Dermis blood vessel endothelial cell (primary cell): ENCODE measurements at regions not wholly inside any gene's neighbourhood (a gene's known extent, or its start where the extent isn't known, plus 50 kb on each side); places are given as distances from the start of the nearest gene placed in this dataset.
"Not testable (repeated sequence)": the region's sequence is repeated elsewhere in the genome, so short reads cannot be mapped to it uniquely, and the experiment has no call there.

Source experiments
- DNase-seq: peaks from one replicate; pipeline ENCODE4 v3.0.0; 2010

GRCh38 chr1:206314951-206315636, 111.8 kb downstream of the SRGAP2 start:
- DNase-seq = not testable (repeated sequence)

- DNase-seq = not testable (repeated sequence)
Measured at GRCh38 chr1:206316901-206317300, 113.6 kb downstream of the SRGAP2 start.

- DNase-seq = peak; percentile 0
Measured at GRCh38 chr1:206317878-206318514, 114.7 kb downstream of the SRGAP2 start.

DNA sequence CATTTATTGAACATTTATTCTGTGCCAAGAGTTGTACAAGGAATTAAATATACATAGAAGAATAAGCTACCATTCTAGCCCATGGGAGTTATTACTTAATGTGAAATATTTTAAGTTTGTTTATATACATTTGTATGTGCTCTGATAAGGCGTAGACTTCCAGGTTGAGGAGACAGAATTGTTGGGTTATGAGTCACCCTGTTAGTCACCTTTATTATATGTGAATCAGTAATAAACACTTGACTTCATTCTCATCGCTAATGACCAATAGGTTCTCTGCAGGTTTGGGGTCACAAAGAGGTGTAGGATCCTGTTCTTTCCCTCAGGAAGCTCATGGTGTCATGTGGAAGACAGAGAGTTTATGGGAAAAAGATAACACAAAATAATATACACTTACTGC, 116.9 kb downstream of the SRGAP2 start:
- DNase-seq = not testable (repeated sequence)

DNA sequence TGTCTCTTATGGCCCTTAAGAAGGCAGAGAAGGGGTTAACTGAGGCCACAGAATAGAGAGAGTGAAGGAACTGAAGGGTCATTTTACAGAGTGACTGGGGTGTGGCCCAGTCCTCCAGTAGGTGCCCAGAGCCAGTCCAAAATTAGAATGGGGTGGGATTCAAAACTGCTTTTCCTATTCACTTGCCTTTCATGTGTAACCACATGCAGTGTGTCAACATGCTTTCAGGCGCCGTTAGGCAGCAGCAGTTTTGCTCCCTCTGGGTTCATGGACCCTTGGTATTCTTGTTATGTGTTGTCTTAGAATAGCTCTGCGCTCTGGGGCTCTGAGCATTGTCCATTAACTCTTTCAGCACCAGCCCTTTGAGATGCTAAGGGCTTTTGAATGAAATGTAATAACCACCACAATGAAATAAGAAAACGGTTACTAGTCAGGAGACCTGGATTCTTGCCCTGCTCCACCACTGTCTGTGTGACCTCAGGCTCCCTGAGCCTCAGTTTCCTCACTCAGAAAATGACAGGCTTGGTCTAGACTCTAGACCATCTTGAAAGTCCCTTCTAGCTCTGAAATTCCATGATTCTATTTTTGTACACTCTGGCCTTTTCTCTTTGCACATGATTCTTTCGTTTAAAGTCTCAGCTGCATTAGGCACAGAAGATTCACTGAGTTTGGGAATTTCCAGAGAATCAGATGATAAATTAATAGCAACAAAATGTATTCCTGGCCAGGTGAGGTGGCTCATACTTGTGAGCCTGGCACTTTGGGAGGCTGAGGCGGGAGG, 123.0 kb downstream of the SRGAP2 start:
- not testable (repeated sequence) for DNase-seq

- DNase-seq = not testable (repeated sequence)
Measured at GRCh38 chr1:206331597-206331996, 128.3 kb downstream of the SRGAP2 start.

- DNase-seq = not testable (repeated sequence)
Measured at GRCh38 chr1:206333316-206333715, 130.0 kb downstream of the SRGAP2 start.

DNA sequence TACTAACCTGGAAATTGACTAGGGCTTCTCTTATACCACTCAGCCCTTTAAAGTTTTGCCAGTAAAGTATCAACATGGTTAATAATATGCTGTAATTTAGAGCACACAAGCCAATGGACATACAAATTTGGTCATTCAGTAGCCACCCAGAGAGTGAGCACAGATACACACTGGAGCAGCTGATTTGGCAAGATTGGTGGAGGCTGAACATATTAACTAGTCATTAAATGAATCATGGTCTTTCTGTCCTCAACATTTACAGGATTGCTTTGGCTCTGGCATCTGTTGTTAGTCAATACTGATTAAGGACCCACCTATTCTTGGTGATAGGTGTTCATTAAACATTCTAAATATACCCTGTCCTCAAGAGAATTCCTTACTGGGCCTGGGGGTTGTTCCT, 130.6 kb downstream of the SRGAP2 start:
- not testable (repeated sequence) for DNase-seq

GRCh38 chr1:206334481-206334880, 131.1 kb downstream of the SRGAP2 start:
- DNase-seq = peak; percentile 0

DNA sequence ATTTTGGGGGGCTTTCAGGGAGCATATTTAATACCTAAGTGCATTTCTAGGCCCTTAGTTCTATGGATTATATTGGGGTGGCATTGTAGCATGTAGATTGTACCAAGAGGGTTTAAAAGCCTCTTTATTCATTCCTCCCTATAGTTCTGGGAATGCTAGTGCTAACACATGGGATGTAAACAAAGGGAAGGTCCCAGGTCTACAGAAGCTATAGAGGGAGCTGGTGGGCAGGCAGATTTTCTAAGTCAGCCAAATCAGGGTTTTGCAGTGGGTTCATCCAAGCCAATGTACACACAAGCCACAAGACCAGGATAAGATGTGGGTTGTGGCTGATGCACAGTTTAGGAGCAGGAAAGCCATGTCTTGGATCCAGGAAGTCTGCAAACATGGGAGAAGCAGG, 131.8 kb downstream of the SRGAP2 start:
- not testable (repeated sequence) for DNase-seq

DNA sequence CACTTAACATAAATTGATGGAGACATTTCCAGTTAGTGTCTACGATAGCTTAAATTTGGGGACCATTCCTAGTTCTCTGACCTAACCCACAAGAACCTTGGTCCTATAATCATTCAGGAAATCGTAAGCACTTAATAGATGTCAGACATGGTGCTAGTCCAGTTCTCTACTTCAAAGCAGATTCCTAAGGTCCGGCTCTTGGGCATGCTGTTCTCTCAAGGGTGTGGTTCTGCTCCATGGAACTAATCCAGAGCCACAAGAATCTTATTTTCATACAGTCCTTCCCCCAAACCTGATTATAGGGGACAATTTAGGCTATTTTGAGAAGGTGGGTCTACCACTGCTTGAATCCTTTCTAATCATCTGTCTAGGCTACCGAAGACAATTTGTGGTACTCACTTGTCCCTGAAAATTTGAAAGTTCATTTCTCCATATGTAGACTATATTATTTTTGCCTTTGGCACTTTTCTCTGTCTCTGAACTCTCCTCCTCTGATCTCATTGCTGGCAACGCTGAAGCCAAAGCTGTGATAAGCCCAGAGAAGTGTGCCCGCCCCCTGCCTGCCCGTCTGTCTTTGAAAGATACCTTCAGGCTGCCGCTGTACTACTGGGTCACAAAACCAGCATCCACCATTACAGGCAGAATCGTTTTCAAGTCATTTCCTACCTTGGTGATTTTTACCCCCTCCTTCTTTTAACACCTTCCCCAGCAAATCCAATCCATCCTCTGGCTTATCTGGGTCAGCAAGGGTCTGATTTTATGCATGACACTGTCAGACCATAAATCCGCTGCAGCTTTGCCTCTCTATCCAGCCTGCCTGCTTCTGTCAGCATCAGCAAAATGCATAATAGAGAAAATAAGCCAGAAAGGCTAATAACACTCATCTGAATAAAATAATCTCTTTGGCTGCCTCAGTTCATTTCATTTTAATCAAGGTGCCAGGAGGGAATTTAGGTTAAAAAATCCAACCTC, 132.8 kb downstream of the SRGAP2 start:
- DNase-seq = not testable (repeated sequence)

DNA sequence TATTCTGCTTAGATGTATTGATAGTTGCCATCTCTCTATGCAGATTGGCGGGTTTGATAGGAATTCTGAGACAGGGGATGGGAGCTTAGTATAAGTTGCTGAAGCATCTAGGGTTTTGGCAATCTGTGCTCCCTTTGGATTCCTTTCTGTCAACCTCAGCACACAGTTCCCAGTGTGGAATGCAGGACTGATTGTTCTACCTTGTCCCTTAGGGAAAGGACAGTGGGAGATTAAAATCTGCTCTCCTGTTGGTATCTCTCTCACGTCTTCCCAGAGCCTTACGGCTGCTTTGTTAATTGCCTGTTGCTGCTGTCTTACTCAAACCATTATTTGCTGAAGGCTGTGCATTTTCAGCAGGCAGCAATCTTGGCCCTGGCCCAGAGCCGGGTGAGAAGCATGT, 133.3 kb upstream of the IKBKE start:
- DNase-seq = not testable (repeated sequence)

- DNase-seq = not testable (repeated sequence)
Measured at GRCh38 chr1:206350493-206351275, 119.6 kb upstream of the IKBKE start.

DNA sequence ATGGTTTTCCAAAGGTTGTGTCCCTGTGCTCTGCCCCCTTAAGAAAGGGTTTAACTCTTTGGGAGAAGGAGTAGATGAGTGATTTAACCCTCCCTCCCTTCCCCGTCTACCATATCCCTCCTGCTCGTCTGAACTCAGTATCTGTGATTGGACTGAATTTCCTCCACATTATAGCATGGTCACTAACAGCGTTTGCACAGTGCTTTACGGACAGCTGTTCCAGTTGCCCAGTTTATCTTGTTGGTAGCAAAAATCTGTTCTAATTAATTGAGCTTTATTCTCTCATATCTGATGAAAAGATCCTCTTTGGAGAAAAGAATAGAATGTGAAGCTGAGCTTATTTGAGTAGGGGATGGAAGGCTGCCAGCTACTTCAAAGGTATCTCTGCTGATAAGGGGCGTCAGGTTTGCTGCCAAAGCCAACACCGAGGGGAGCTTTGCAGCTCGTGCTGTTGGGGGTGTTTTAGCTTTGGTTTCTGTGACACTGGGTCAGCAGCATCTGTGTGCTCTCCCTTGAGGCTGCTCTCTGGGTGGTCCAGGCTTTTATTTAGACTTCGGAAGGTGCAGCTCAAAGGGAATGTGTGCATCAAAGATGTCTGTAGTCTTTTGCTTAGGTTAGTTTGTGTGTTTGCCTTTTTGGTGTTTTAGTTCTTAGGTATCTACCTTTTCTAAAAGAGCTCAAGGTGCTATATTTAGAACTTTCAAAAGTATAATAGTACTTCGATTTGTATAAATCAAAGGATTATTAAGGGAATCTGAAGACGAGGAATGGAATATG, 118.8 kb upstream of the IKBKE start:
- DNase-seq = not testable (repeated sequence)

GRCh38 chr1:206356310-206356709, 114.0 kb upstream of the IKBKE start:
- DNase-seq = peak; percentile 63

DNA sequence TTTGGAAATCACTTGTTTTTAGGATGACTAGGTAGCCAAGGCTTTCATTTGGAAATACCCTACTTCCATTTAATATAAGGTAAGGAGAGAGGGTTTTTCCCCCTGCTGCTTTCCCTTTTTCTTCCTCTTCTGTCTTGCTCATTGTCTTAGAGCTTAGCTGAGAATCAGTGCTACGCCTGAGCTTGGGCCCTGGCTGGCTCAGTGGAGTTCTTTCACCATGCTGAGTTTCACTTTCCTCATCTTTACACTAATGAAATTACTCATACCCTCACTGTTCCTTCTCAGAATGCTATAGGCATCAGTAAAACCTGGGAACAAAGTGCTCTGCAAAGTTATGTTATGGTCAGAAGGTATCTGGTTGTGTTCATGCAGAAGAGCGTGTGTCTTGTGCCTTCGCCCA, 112.3 kb upstream of the IKBKE start:
- DNase-seq = not testable (repeated sequence)

- not testable (repeated sequence) for DNase-seq
Measured at GRCh38 chr1:206358771-206359170, 111.5 kb upstream of the IKBKE start.

DNA sequence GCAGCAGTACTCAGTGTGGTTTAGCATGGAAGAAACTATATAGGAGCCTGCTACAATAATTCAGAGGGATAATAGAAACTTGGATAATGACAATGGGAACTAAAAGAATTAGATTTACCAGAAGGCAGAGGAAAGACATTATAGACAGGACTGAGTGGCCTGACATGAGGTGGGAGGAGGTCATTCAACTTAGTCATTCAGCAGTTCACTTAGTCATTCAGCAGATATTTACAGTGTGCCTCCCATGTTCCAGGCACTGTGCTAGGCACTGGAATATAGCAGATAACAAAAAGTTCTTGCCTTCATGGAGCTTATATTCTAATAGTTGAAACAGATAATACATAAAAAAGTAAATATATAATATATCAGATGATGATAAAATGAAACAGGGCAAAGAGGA, 110.9 kb upstream of the IKBKE start:
- DNase-seq = not testable (repeated sequence)

DNA sequence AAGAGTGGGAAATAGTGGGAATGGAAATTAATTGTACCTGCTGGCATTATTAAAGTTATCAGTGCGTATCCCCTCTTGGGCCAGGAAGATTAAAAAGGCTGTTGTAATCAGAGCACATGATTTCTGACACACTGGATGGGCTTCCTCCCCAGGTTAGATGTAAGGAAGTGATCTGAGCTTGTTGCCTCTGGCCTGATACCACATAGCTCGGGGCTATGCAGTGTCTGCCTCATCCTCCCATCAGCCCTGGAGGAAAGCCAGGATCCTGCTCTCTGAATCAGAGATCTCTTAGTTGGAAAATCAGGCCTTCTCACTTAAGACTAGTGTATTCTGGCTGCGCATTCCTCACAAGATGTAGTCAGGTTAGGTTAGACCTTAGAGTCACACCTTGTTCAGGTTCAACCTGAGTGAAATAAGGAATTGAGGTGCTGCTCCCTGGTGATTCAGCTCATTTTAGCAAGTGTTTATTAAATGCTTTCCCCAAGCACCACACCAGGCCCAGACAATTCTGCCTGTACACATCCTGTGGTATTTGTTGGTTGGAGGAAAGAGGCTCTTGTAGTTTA, 108.2 kb upstream of the IKBKE start:
- DNase-seq = not testable (repeated sequence)

- not testable (repeated sequence) for DNase-seq
Measured at GRCh38 chr1:206362994-206363393, 107.3 kb upstream of the IKBKE start.
